Activated naive CD4-positive, alpha-beta T cell treated with anti-CD3 and anti-CD28 coated beads, Interleukin-2, amount 50 U/mL, for 24 hours (primary cell): ENCODE measurements at regions not wholly inside any gene's neighbourhood (a gene's known extent, or its start where the extent isn't known, plus 50 kb on each side); places are given as distances from the start of the nearest gene placed in this dataset.

Experiments
- H3K27ac Mint-ChIP-seq: one replicate; pipeline ENCODE4 v1.8.0; 2021; ENCODE audit warnings: mild to moderate bottlenecking, mixed read lengths
- H3K27me3 Mint-ChIP-seq: one replicate; pipeline ENCODE4 v1.8.0; 2021; ENCODE audit warnings: mixed read lengths
- H3K36me3 Mint-ChIP-seq: one replicate; pipeline ENCODE4 v1.8.0; 2021; ENCODE audit warnings: mixed read lengths
- H3K4me1 Mint-ChIP-seq: one replicate; pipeline ENCODE4 v1.8.0; 2021; ENCODE audit warnings: mixed read lengths
- H3K4me3 Mint-ChIP-seq: one replicate; pipeline ENCODE4 v1.8.0; 2021; ENCODE audit warnings: mild to moderate bottlenecking, mixed read lengths
- H3K9me3 Mint-ChIP-seq: one replicate; pipeline ENCODE4 v1.8.0; 2021; ENCODE audit warnings: mixed read lengths

DNA sequence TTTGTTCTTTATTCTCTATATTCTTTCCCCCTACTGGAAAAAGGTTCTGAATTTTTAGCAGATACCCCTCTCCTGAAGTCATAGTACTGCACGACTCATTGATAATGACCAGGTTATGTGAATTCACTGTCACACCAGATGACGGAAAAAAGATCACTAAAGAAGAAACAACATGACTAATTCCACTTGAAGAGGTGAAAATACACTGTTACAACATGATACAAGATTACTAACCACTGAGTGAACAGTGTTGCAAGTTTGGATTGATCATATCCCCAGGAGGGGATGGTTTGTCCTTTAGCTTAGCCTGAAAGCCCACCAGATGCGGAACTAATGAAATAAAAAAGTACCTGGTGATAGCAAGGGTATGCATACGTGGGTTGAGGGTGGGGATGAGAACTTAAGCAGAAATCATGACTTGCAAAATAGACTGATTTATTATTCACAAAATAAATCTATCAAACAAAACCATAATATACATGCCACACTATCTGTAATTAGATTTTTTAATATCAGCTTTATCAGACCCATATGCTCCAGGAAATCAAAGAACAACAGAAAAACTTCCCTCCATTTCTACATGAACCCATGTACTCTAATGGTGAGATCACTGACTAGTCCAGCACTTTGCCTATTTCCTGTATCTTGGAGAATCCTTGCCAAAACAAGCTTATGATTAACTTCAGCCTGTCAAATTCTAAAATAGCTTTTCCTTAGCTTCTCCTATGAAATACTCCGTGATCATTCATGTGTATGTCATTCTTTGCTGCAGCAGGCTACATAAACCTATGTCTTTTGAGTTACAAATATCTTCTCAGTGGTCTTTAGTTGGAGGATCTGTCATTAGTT is 257.4 kb upstream of the AGA start:
- H3K27me3 Mint-ChIP-seq = peaks cover 4% of the 10 kb centered on the region

GRCh38 chr4:177706916-177707315 is 264.7 kb upstream of the AGA start:
- Mint-ChIP-seq H3K4me3 (no peak overlapping the region), H3K36me3 (no peaks in the 10 kb centered on the region), H3K27me3 (no peaks in the 10 kb centered on the region), H3K27ac (no peak overlapping the region), H3K4me1 (no peaks in the 10 kb centered on the region), H3K9me3 (no peaks in the 10 kb centered on the region)

More for the DNA sequence above, 257.4 kb upstream of the AGA start:
- H3K36me3 Mint-ChIP-seq = no peaks in the 10 kb centered on the region
- H3K9me3 Mint-ChIP-seq = no peaks in the 10 kb centered on the region
- H3K27ac Mint-ChIP-seq = no peak overlapping the region
- no peaks in the 10 kb centered on the region for H3K4me1 Mint-ChIP-seq
- H3K4me3 Mint-ChIP-seq = no peak overlapping the region

GRCh38 chr4:177713454-177713853 is 271.2 kb upstream of the AGA start:
- no peaks in the 10 kb centered on the region for H3K27me3 Mint-ChIP-seq
- H3K27ac Mint-ChIP-seq = no peak overlapping the region
- no peaks in the 10 kb centered on the region for H3K4me1 Mint-ChIP-seq
- no peaks in the 10 kb centered on the region for H3K9me3 Mint-ChIP-seq
- H3K36me3 Mint-ChIP-seq = no peaks in the 10 kb centered on the region
- no peak overlapping the region for H3K4me3 Mint-ChIP-seq

DNA sequence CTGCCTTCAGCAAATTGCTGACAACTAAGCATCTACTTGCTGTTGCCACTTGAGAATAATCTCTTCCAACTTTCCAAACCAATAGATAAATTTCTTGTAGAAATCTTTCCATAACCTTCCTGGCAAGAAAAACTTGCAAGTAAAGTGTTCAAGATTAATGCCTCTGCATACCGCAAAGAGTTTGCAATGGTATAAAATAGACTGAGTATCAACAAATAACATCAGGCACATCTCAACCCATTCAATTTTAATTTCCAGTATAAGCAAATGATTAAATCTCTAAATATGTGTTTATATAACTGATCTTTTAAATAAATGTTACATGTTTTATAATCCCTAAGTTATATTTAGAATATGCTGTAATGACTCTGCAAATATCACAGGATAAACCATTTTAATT is 275.2 kb upstream of the AGA start:
- Mint-ChIP-seq H3K9me3 (no peaks in the 10 kb centered on the region), H3K27me3 (no peaks in the 10 kb centered on the region), H3K36me3 (no peaks in the 10 kb centered on the region), H3K4me1 (no peaks in the 10 kb centered on the region), H3K27ac (no peak overlapping the region), H3K4me3 (no peak overlapping the region)

DNA sequence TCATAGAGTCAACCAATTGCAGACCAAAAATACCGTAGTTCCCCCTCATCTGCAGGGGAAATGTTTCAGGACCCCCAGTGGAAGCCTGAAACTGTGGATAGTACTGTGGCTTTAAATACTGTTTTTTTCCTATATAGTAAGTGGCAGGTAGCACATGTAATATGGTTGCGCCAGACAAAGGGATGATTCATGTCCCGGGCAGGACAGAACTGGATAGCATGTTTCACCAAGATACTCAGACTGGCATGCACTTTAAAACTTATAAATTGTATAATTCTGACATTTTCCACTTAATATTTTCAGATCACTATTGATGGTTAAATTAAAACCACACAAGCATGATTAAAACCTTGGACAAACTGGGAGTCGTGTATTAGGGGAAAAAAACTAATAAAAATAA is 276.3 kb upstream of the AGA start:
- Mint-ChIP-seq H3K4me3 (no peak overlapping the region), H3K9me3 (no peaks in the 10 kb centered on the region), H3K4me1 (no peaks in the 10 kb centered on the region), H3K27ac (no peak overlapping the region), H3K36me3 (no peaks in the 10 kb centered on the region), H3K27me3 (no peaks in the 10 kb centered on the region)

DNA sequence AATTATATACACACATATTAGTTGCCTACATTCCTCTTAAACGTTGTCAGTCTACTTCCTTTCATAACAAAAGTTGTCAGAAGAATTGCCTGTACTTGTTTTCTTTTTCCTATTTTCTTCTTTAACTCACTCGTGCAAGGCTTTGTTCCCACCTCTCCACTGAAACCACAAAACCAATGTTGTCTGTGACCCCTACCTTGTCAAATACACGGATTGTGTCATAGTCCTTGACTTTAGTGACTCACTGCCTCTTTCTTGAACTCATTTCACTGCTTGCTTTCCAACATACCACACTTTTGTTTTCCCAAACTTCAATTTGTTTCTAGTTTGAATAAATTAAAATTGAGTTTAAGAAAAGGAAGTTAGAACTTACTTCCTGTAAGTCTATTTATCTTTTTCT is 283.9 kb upstream of the AGA start:
- Mint-ChIP-seq H3K4me3 (no peak overlapping the region), H3K9me3 (no peaks in the 10 kb centered on the region), H3K27ac (no peak overlapping the region), H3K36me3 (no peaks in the 10 kb centered on the region), H3K27me3 (peaks cover 2% of the 10 kb centered on the region), H3K4me1 (peaks cover 4% of the 10 kb centered on the region)

- Mint-ChIP-seq H3K4me1 (peaks cover 4% of the 10 kb centered on the region), H3K27me3 (peaks cover 2% of the 10 kb centered on the region), H3K27ac (no peak overlapping the region), H3K4me3 (no peak overlapping the region), H3K9me3 (peaks cover 3% of the 10 kb centered on the region), H3K36me3 (no peaks in the 10 kb centered on the region)
Measured at GRCh38 chr4:177728361-177729152, 286.3 kb upstream of the AGA start.

GRCh38 chr4:177729681-177730080 is 287.4 kb upstream of the AGA start:
- no peak overlapping the region for H3K4me3 Mint-ChIP-seq
- H3K27me3 Mint-ChIP-seq = no peaks in the 10 kb centered on the region
- H3K27ac Mint-ChIP-seq = no peak overlapping the region
- H3K36me3 Mint-ChIP-seq = no peaks in the 10 kb centered on the region
- peaks cover 3% of the 10 kb centered on the region for H3K9me3 Mint-ChIP-seq
- peaks cover 4% of the 10 kb centered on the region for H3K4me1 Mint-ChIP-seq

GRCh38 chr4:177737387-177737940 is 295.2 kb upstream of the AGA start:
- no peaks in the 10 kb centered on the region for H3K27me3 Mint-ChIP-seq
- no peak overlapping the region for H3K27ac Mint-ChIP-seq
- H3K4me1 Mint-ChIP-seq = no peaks in the 10 kb centered on the region
- no peaks in the 10 kb centered on the region for H3K36me3 Mint-ChIP-seq
- H3K4me3 Mint-ChIP-seq = no peak overlapping the region
- peaks cover 3% of the 10 kb centered on the region for H3K9me3 Mint-ChIP-seq

DNA sequence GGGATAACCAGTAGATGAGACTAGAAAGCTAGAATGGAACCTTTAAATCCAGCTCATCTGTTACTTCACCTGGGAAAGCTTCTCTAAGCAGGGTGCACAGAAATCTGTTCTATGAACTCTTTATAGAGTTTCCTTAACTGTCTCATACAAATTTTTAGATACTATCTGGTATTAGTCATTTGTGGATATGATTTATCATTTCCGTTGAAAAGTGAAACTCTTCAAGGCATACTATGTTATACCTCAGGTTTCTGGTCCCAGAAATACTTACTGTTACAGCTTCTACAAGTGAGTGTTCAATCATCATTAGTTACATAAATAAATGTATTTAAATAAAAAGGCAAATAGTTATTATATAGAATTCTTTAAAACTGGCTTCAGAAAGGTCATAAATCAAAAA is 298.3 kb upstream of the AGA start:
- H3K9me3 Mint-ChIP-seq = no peaks in the 10 kb centered on the region
- H3K27ac Mint-ChIP-seq = no peak overlapping the region
- H3K36me3 Mint-ChIP-seq = no peaks in the 10 kb centered on the region
- no peaks in the 10 kb centered on the region for H3K27me3 Mint-ChIP-seq
- no peak overlapping the region for H3K4me3 Mint-ChIP-seq
- H3K4me1 Mint-ChIP-seq = no peaks in the 10 kb centered on the region

DNA sequence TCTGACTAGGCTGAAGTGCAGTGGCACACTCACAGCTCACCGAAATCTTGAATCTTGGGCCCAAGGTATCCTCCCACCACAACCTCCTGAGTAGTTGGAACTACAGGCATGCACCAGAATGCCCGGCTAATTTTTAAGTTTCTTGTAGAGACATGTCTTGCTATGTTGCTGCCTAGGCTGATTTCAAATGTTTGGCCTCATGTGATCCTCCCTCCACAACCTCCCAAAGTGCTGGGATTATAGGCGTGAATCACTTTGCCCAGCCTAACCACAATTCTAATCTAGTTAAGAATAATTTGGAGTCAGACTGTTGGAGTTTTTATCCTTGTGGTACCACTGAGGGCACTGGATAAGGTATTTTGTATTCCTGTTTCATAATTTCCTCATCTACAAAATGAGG is 317.5 kb upstream of the AGA start:
- no peak overlapping the region for H3K4me3 Mint-ChIP-seq
- no peaks in the 10 kb centered on the region for H3K9me3 Mint-ChIP-seq
- H3K27me3 Mint-ChIP-seq = peaks cover 1% of the 10 kb centered on the region
- no peaks in the 10 kb centered on the region for H3K4me1 Mint-ChIP-seq
- no peaks in the 10 kb centered on the region for H3K36me3 Mint-ChIP-seq
- H3K27ac Mint-ChIP-seq = no peak overlapping the region

GRCh38 chr4:177761692-177762091 is 319.5 kb upstream of the AGA start:
- Mint-ChIP-seq H3K9me3 (no peaks in the 10 kb centered on the region), H3K27me3 (peaks cover 1% of the 10 kb centered on the region), H3K4me3 (no peak overlapping the region)

GRCh38 chr4:177769155-177769554 is 326.9 kb upstream of the AGA start:
- Mint-ChIP-seq H3K27me3 (no peaks in the 10 kb centered on the region), H3K36me3 (no peaks in the 10 kb centered on the region), H3K27ac (no peak overlapping the region), H3K9me3 (no peaks in the 10 kb centered on the region), H3K4me1 (no peaks in the 10 kb centered on the region), H3K4me3 (no peak overlapping the region)

More at GRCh38 chr4:177761692-177762091, 319.5 kb upstream of the AGA start:
- no peaks in the 10 kb centered on the region for H3K36me3 Mint-ChIP-seq
- H3K4me1 Mint-ChIP-seq = no peaks in the 10 kb centered on the region
- no peak overlapping the region for H3K27ac Mint-ChIP-seq

GRCh38 chr4:177770776-177771175 is 328.5 kb upstream of the AGA start:
- Mint-ChIP-seq H3K27me3 (peaks cover 3% of the 10 kb centered on the region), H3K4me3 (no peak overlapping the region), H3K27ac (no peak overlapping the region), H3K4me1 (no peaks in the 10 kb centered on the region), H3K36me3 (no peaks in the 10 kb centered on the region), H3K9me3 (no peaks in the 10 kb centered on the region)

DNA sequence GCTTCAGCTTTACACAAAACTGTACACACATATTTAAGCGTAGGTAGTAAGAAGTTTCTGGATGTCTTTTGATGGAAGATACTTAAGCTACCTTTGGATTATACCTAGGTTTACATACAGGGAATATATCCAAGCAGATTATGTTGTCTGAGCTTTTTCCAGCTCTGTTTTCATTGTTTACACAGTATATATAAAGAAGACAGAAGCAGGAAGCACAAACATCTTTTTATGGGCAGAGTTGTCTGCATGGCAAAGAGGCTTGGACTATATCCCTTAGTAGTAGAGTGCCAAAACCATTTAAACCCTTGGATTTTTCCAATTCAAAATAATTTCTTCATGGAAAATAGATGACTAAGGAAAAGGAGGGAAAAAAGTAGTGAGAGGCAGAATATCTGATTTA is 329.4 kb upstream of the AGA start:
- Mint-ChIP-seq H3K27me3 (peaks cover 3% of the 10 kb centered on the region), H3K9me3 (no peaks in the 10 kb centered on the region), H3K4me1 (no peaks in the 10 kb centered on the region), H3K27ac (no peak overlapping the region), H3K4me3 (no peak overlapping the region), H3K36me3 (no peaks in the 10 kb centered on the region)

DNA sequence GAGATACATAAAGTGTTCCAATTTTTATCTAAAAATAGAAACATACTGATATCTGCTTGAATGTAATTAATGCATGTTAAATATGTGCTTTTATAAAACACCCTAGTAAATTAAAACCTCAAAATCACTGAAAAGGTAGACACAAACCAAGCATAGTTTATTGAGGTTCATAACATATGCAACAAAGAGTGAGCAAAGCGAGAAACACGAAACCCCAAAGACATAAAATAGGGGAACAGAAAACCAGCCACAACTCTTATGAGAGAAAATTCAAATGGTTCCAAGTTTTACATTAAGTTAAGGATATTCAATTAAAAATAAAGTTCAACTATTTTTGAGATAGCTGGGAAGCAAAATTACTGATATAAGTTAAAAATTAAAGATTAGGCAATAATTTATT is 336.4 kb upstream of the AGA start:
- Mint-ChIP-seq H3K27me3 (peaks cover 4% of the 10 kb centered on the region), H3K27ac (no peak overlapping the region), H3K9me3 (no peaks in the 10 kb centered on the region), H3K4me3 (no peak overlapping the region), H3K4me1 (no peaks in the 10 kb centered on the region), H3K36me3 (no peaks in the 10 kb centered on the region)
